CD1c-positive myeloid dendritic cell (primary cell): ENCODE measurements at regions not wholly inside any gene's neighbourhood (a gene's known extent, or its start where the extent isn't known, plus 50 kb on each side); places are given as distances from the start of the nearest gene placed in this dataset.

ENCODE experiments used
- DNase-seq: peaks from one replicate; pipeline ENCODE4 v3.0.0-alpha.2; 2016; ENCODE audit errors: extremely low spot score

GRCh38 chr11:32002311-32002710 is 88.6 kb upstream of the RCN1 start:
- DNase-seq: no peak

DNA sequence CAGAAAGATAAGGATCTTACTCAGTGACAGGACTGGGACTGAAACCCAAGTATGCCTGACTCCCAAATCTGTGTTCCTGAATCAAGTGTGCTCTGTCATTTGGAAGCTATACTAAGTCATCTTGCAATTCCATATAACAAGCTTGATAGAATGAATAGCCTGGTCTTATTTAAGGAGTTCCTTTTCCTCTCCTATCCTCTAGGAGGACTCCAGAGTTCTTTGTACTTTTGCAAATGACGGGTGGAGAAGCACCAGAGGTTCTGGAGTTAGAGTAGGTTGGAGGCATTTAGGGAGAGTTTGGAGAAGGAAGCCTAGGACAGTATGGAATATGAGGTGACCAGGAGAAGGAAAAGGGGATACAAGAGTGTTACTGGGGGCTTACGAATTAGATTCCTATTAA is 92.9 kb upstream of the RCN1 start:
- DNase-seq: no peak

GRCh38 chr11:31996159-31996881 is 94.6 kb upstream of the RCN1 start:
- no peak for DNase-seq

DNA sequence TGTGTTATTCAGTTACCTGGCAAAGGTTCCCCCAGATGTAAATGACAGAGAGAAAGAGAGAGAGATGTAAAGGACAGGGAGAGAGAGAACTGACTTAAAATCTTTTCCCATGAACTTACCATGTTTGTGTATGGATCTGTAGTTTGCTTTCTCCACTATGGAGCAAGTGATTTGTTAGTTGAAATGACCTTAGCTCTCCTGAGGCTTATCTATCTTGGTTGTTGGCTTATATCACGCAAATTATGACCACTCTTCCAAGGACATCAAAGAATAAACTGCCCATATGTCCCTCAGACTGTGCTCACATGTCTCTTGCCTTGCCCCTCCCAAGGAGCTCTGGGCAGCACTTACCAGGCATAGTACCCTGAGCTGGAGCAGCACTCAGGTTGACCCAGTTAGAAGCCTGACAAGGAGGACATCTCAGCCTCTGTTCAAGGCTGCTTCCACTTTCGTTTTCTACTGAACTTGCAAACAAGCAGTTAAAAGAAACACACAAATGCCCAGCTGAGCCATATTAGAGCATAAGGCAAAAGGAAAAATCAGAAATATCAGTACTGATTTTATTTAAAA is 95.3 kb upstream of the RCN1 start:
- DNase-seq: no peak

DNA sequence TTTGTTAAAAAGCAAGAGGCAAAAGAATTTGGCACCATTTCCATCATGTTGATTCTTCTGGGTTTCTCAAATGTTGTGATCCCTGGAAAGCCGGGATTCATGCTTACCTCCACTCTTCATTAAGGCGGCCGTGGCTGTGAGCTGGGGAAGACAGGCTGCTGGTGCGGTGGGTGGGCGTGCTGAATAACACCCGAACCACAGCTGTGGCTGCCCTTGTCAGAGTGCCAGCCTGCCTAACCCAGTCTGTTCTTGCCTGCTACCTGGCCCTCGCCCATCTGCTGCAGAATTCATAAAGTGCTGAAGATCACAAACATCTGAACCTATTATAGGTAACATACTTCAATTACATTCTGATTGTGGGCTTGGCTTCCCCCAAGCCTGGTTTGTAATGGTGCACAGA is 95.8 kb upstream of the RCN1 start:
- DNase-seq: no peak

- DNase-seq: no peak
Observed at GRCh38 chr11:31987118-31988005, 103.5 kb upstream of the RCN1 start.

GRCh38 chr11:31986201-31986889 is 104.5 kb upstream of the RCN1 start:
- no peak for DNase-seq

- DNase-seq: no peak
Observed at GRCh38 chr11:31981457-31981856, 109.4 kb upstream of the RCN1 start.

- no peak for DNase-seq
Observed at GRCh38 chr11:31977343-31977742, 113.5 kb upstream of the RCN1 start.

GRCh38 chr11:31974366-31975136 is 116.3 kb upstream of the RCN1 start:
- no peak for DNase-seq

GRCh38 chr11:31973172-31973571 is 117.7 kb upstream of the RCN1 start:
- DNase-seq: no peak

- no peak for DNase-seq
Observed at GRCh38 chr11:31972623-31973022, 118.3 kb upstream of the RCN1 start.

- DNase-seq: no peak
Observed at GRCh38 chr11:31969359-31969702, 121.5 kb upstream of the RCN1 start.

- no peak for DNase-seq
Observed at GRCh38 chr11:31968461-31969358, 122.2 kb upstream of the RCN1 start.

GRCh38 chr11:31967404-31968130 is 123.3 kb upstream of the RCN1 start:
- DNase-seq: no peak

- DNase-seq: no peak
Observed at GRCh38 chr11:31966846-31967245, 124.0 kb upstream of the RCN1 start.

- no peak for DNase-seq
Observed at GRCh38 chr11:31964181-31964580, 126.7 kb upstream of the RCN1 start.

DNA sequence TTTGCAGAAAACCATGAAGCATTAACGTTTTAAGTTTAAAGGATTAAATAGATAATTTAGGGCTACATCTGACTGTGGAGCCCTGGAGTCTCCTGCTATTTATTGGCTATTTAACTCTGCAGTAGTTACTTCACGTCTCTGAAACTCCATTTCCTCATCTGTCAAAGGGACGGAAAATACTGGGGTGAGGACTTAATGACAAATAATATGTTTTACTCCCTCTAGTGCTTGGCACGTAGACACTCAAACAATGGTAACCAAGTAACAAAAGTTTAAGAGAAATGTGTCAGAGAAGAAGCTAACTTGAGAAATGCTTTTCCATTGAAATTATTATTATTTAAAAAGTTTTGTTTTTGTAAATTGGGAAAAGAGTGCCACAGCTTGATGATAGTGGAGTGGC is 130.7 kb upstream of the RCN1 start:
- no peak for DNase-seq

- no peak for DNase-seq
Observed at GRCh38 chr11:31959716-31960115, 131.2 kb upstream of the RCN1 start.
